ENCODE measurements at regions not wholly inside any gene's neighbourhood (a gene's known extent, or its start where the extent isn't known, plus 50 kb on each side); places are given as distances from the start of the nearest gene placed in this dataset.

DNA sequence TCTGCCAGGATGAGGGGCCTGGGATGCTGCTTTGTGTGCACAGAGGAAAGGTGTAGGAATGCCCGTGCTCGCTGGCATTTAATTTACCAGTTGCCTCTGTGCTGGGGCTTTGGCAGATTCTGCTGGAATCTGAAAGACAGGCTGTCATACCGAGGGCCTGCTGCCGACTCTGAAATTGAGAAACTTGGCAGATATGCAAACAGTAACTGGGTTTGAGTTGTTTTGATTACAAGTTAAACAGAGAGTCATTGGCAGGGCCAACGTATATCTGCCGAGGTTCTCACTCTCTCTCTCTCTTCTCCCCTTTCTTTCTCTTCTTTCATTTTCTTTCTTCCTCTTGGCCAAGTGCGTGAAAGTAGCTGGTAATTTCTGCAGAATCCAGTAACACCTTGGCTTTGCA lies 618.7 kb downstream of the VRK1 start:
- TF ChIP-seq TAF1 (IDR thresholded peaks at IDR 0.05; ENCODE audit: low read depth, low read length) (no peak), POLR2A (IDR thresholded peaks at IDR 0.05; ENCODE audit: low read depth, low read length) (no peak), SPI1 (IDR thresholded peaks at IDR 0.05; ENCODE audit: low read depth, low read length) (no peak)

All from GM12891 (cell line).